GM19025 (cell line): ENCODE measurements at regions not wholly inside any gene's neighbourhood (a gene's known extent, or its start where the extent isn't known, plus 50 kb on each side); places are given as distances from the start of the nearest gene placed in this dataset.

Source experiments
- ATAC-seq: cut with Tn5 transposase; IDR thresholded peaks from one replicate; pipeline ENCODE4 v1.9.1; 2021; ENCODE audit warnings: mild to moderate bottlenecking, low read depth, moderate library complexity; ENCODE audit not compliant: unreplicated experiment

- ATAC-seq: no peak
Observed at GRCh38 chr5:27308153-27308552, 269.8 kb upstream of the CDH9 start.

- no peak for ATAC-seq
Observed at GRCh38 chr5:27290172-27290571, 251.8 kb upstream of the CDH9 start.

DNA sequence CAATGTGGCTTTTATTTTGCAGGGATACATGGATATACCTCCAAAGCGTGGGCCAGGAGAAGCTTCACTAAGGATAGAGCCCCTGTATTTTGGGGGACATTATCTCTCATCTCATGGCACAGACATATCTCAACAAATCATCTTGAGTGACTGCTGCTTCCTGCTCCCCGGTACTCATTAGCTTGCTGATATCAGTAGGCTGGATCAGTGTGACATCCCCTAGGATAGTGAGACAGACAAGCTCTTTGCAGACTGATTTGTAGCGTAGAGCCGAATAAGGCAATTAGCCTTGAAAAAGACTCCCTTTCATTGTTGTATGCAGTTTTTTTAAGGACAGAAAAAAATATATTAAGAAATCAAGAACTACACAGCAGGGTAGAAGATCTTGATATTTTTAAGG is 237.7 kb upstream of the CDH9 start:
- no peak for ATAC-seq

- ATAC-seq: no peak
Observed at GRCh38 chr5:27275345-27275744, 237.0 kb upstream of the CDH9 start.

DNA sequence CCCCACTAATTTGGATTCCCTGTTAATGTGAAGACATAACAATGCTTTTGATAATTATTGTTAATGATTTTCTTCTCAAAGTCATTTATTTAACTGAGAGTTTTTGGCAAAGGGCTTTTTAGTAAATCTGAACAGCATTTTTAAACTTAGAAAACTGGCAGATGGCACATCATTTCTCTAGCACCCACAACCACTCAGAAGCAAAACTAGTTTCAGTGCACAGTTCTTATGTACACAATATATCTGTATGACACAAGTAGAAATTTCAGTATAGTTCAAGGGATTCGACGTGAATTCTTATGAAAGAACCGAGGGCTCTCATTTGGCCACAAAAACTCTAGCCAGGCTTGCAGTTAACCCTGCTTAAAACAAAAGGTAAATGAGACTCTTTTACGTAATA is 231.4 kb upstream of the CDH9 start:
- ATAC-seq: no peak

DNA sequence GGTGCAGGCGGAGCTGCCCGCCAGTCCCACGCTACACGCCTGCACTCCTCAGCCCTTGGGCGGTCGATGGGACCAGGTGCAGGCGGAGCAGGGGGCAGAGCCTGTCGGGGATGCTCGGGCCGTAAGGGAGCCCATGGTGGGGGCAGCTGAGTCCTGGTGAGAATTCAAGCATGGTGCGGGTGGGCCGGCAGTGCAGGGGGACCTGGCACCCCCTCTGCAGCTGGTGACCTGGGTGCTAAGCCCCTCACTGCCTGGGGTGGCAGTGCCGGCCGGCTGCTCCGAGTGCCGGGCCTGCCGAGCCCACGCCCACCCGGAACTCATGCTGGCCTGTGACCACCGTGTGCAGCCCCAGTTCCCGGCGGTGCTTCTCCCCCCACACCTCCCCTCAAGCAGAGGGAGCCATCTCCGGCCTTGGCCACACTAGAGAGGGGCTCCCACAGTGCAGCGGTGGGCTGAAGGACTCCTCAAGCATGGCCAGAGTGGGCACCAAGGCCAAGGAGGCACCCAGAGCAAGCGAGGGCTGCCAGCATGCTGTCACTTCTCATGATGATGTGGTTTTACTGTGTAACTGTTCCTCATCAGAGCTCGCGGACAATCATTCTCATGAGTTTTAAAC is 228.9 kb upstream of the CDH9 start:
- no peak for ATAC-seq

- ATAC-seq: no peak
Observed at GRCh38 chr5:27266184-27266583, 227.8 kb upstream of the CDH9 start.

GRCh38 chr5:27257696-27258095 is 219.3 kb upstream of the CDH9 start:
- no peak for ATAC-seq

DNA sequence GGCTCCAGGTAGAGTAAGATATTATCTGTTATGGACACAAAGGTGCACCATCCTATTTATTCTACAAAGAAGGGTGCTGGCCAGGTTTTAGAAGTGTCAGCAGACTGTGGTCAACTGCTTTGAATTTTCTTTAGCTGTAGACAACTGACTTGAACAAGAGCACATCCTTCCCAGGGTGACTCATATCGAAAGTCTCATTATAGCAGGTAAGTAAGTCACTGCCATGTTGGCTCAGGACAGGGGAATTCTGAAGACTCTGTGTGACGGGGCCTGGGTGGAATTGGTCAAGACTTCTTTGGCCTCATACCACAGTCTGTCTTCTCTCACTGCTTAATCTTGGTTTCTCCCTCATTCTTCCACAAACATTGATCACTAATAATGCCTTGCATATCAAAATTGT is 214.5 kb upstream of the CDH9 start:
- no peak for ATAC-seq

DNA sequence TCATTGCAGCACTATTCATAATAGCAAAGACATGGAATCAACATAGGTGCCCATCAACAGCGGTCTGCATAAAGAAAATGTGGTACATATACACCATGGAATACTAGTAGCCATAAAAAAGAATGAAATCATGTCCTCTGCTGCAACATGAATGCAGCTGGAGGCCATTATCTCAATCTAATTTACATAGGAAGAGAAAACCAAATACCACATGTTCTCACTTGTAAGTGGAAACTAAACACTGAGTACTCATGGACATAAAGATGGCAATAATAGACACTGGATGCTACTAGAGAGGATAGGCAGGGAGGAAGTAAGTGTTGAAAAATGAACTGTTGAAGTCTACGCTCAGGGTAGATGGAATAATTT is 203.9 kb upstream of the CDH9 start:
- ATAC-seq: no peak

GRCh38 chr5:27241564-27242257 is 203.3 kb upstream of the CDH9 start:
- no peak for ATAC-seq

DNA sequence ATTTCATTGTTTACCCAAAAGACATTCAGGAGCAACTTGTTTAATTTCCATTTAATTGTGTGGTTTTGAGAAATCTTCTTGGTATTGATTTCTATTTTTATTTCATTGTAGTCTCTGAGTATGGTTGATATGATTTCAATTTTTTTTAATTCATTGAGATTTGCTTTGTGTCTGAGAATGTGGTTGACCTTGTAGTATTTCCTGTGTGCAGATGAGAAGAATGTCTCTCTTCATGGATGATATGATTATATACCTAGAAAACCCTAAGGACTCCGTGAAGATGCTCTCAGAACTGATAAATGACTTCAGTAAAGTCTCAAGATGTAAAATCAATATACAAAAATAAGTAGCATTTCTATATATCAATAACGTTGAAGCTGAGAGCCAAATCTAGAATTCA is 202.4 kb upstream of the CDH9 start:
- ATAC-seq: no peak

DNA sequence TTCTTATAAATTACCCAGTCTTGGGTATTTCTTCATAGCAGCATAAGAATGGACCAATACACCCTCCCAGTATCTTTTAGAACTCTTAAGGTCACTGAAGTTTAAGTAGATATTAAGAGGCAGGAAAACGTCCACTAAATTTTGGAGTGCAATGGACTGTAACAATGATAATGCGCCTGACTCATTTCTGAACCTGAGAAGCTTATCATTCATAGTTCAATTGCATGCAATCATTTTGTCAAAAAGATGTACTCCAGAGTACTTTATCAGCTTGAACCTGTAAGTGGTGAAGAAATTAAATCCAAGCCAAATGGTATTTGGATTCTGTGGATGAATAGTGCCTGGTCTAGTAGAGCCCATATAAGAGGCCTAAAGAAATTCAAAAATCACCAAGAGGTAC is 196.5 kb upstream of the CDH9 start:
- no peak for ATAC-seq

DNA sequence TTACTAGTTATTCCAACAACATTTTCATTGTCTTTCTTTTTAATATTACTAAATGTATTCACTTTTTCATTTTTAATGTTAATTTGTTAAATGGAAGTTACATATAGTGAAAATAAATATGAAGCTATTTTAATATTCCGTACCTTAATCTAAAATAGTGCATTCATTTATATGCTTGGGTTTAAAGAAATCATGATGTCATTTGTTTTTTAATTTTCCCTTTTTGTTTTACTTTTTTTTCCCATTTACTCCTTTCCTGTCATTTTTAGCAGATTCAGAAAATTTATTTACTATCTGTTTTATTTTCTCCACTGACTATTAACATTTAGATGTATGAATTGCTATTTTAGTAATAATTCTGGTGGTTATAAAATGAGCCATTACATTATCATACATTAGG is 183.0 kb upstream of the CDH9 start:
- ATAC-seq: no peak

DNA sequence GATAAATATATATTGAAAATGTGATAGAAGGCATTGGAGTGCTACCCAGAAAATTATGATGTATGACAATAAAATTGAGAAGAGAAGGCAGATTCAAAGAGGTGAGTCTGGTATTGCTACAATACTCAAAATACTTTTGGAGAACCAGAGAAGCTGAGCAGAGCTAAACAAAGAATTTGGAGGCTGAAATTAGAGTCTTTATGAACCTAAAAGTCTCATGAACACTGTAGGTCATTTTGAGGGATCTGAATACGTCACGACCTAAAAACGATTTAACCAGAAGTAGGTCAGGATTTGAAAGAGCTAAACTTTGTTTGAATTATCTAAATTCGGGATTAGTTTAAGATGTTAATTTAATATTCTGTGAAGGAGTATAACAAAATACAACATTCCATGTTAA is 182.4 kb upstream of the CDH9 start:
- no peak for ATAC-seq

DNA sequence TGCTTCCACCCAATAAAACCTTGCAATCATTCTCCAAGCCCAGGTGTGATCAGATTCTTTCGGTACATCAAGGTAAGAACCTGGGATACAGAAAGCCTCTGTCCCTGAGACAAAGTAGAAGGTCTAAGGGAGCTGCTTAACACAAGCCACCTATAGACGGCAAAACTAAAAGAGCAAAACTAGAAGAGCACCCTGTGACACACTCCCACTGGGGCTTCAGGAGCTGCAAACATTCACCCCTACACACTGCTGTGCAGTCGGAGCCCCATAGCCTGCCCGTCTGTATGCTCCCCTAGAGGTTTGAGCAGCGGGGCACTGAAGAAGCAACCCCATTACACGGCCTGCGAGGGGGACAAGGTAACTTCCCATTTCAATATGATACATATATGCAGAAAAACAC is 179.6 kb upstream of the CDH9 start:
- ATAC-seq: no peak

GRCh38 chr5:27217155-27217956 is 179.0 kb upstream of the CDH9 start:
- no peak for ATAC-seq

- no peak for ATAC-seq
Observed at GRCh38 chr5:27216367-27216950, 178.1 kb upstream of the CDH9 start.

- no peak for ATAC-seq
Observed at GRCh38 chr5:27208051-27208450, 169.7 kb upstream of the CDH9 start.

- no peak for ATAC-seq
Observed at GRCh38 chr5:27191786-27192510, 153.6 kb upstream of the CDH9 start.

GRCh38 chr5:27172693-27173092 is 134.3 kb upstream of the CDH9 start:
- no peak for ATAC-seq
